H9 (cell line): ENCODE measurements at regions not wholly inside any gene's neighbourhood (a gene's known extent, or its start where the extent isn't known, plus 50 kb on each side); places are given as distances from the start of the nearest gene placed in this dataset.

Experiments
- DNase-seq: peaks from one replicate; pipeline ENCODE4 v3.0.0-alpha.2; 2017
- H2AFZ ChIP-seq: one replicate; pipeline ENCODE4 v1.6.1; 2013; ENCODE audit warnings: mild to moderate bottlenecking, low read length, control low read depth, moderate library complexity
- H2AK5ac ChIP-seq: 2 replicates; pipeline ENCODE4 v1.6.1; 2013; ENCODE audit warnings: low read length, control low read depth, mixed read lengths; ENCODE audit not compliant: insufficient read length
- H2BK120ac ChIP-seq: one replicate; pipeline ENCODE4 v1.6.1; 2013; ENCODE audit warnings: low read depth, mild to moderate bottlenecking, low read length, control low read depth, inconsistent platforms; ENCODE audit not compliant: poor library complexity, severe bottlenecking
- H2BK12ac ChIP-seq: 2 replicates; pipeline ENCODE4 v1.6.1; 2013; ENCODE audit warnings: low read length, control low read depth, mixed read lengths, low read depth; ENCODE audit not compliant: insufficient read length
- H2BK15ac ChIP-seq: 2 replicates; pipeline ENCODE4 v1.6.1; 2013; ENCODE audit warnings: low read depth, low read length, control low read depth
- H2BK20ac ChIP-seq: one replicate; pipeline ENCODE4 v1.6.1; 2013; ENCODE audit warnings: low read depth, mild to moderate bottlenecking, low read length, control low read depth, inconsistent platforms; ENCODE audit not compliant: poor library complexity, severe bottlenecking
- H2BK5ac ChIP-seq: 2 replicates; pipeline ENCODE4 v1.6.1; 2013; ENCODE audit warnings: low read length, control low read depth, mixed read lengths; ENCODE audit not compliant: insufficient read length
- H3K14ac ChIP-seq: 2 replicates; pipeline ENCODE4 v1.6.1; 2013; ENCODE audit warnings: low read length, control low read depth; ENCODE audit not compliant: insufficient read depth
- H3K18ac ChIP-seq: 2 replicates; pipeline ENCODE4 v1.6.1; 2013; ENCODE audit warnings: low read depth, mild to moderate bottlenecking, mixed read lengths, low read length, control low read depth; ENCODE audit not compliant: insufficient read length
- H3K23ac ChIP-seq: 2 replicates; pipeline ENCODE4 v1.6.1; 2013; ENCODE audit warnings: low read length, control low read depth, mixed read lengths, low read depth; ENCODE audit not compliant: insufficient read length
- H3K23me2 ChIP-seq: 2 replicates; pipeline ENCODE4 v1.6.1; 2013; ENCODE audit warnings: low read depth, mild to moderate bottlenecking, mixed read lengths, low read length, control low read depth; ENCODE audit not compliant: insufficient read length, poor library complexity, severe bottlenecking
- H3K27ac ChIP-seq: 2 replicates; pipeline ENCODE4 v1.5.1; 2013; ENCODE audit warnings: low read length, control low read depth, mixed read lengths, low read depth; ENCODE audit not compliant: insufficient read length
- H3K27me3 ChIP-seq: 2 replicates; pipeline ENCODE4 v1.6.1; 2013; ENCODE audit warnings: low read length, control low read depth, inconsistent platforms; ENCODE audit not compliant: insufficient read depth
- H3K4ac ChIP-seq: 2 replicates; pipeline ENCODE4 v1.6.1; 2013; ENCODE audit warnings: low read depth, mild to moderate bottlenecking, control low read depth, inconsistent platforms, low read length, moderate library complexity
- H3K4me1 ChIP-seq: 2 replicates; pipeline ENCODE4 v1.6.1; 2013; ENCODE audit warnings: low read length, control low read depth, inconsistent platforms; ENCODE audit not compliant: insufficient read depth
- H3K4me2 ChIP-seq: 2 replicates; pipeline ENCODE4 v1.6.1; 2013; ENCODE audit warnings: low read length, control low read depth, mixed read lengths; ENCODE audit not compliant: insufficient read length, insufficient read depth
- H3K56ac ChIP-seq: 2 replicates; pipeline ENCODE4 v1.6.1; 2013; ENCODE audit warnings: low read depth, mild to moderate bottlenecking, mixed read lengths, low read length, control low read depth; ENCODE audit not compliant: insufficient read length
- H3K79me1 ChIP-seq: 2 replicates; pipeline ENCODE4 v1.6.1; 2013; ENCODE audit warnings: low read depth, mild to moderate bottlenecking, moderate library complexity, low read length, control low read depth, inconsistent platforms; ENCODE audit not compliant: insufficient read depth, poor library complexity, severe bottlenecking
- H3K79me2 ChIP-seq: 2 replicates; pipeline ENCODE4 v1.6.1; 2013; ENCODE audit warnings: low read length, control low read depth, inconsistent platforms; ENCODE audit not compliant: insufficient read depth
- H3K9ac ChIP-seq: 2 replicates; pipeline ENCODE4 v1.6.1; 2013; ENCODE audit warnings: low read length, control low read depth, mixed read lengths; ENCODE audit not compliant: insufficient read length; ENCODE audit errors: extremely low read depth
- H3K9me3 ChIP-seq: one replicate; pipeline ENCODE4 v1.6.1; 2013; ENCODE audit warnings: low read depth, low read length, inconsistent platforms; ENCODE audit not compliant: control insufficient read depth
- H3T11ph ChIP-seq: one replicate; pipeline ENCODE4 v1.6.1; 2013; ENCODE audit warnings: mild to moderate bottlenecking, low read length, control low read depth, inconsistent platforms
- H4K20me1 ChIP-seq: one replicate; pipeline ENCODE4 v1.6.1; 2013; ENCODE audit not compliant: control insufficient read depth, insufficient read length, insufficient read depth
- H4K5ac ChIP-seq: 2 replicates; pipeline ENCODE4 v1.6.1; 2013; ENCODE audit warnings: low read depth, mild to moderate bottlenecking, mixed read lengths, low read length, control low read depth; ENCODE audit not compliant: insufficient read length
- H4K8ac ChIP-seq: replicated peaks from 2 replicates; pipeline ENCODE4 v1.6.1; 2013; ENCODE audit warnings: low read length, control low read depth, mixed read lengths, low read depth; ENCODE audit not compliant: insufficient read length
- H4K91ac ChIP-seq: 2 replicates; pipeline ENCODE4 v1.6.1; 2013; ENCODE audit warnings: low read depth, mild to moderate bottlenecking, moderate library complexity, mixed read lengths, low read length, control low read depth; ENCODE audit not compliant: insufficient read length
- H3K27ac Mint-ChIP-seq, 3 experiments: 2 replicates in 2 of 3; 3 replicates in 1 of 3; pipeline ENCODE4 v1.8.0; 2020 to 2021; ENCODE audit warnings: mixed read lengths in 3 of 3, mild to moderate bottlenecking in 1 of 3, moderate library complexity in 1 of 3
- H3K27me3 Mint-ChIP-seq: 2 replicates; pipeline ENCODE4 v1.8.0; 2021; ENCODE audit warnings: low read depth, mild to moderate bottlenecking, moderate library complexity, mixed read lengths
- H3K36me3 Mint-ChIP-seq, 3 experiments: 2 replicates in 2 of 3; 3 replicates in 1 of 3; pipeline ENCODE4 v1.8.0; 2020 to 2021; ENCODE audit warnings: low read depth in 3 of 3, mixed read lengths in 3 of 3; ENCODE audit not compliant: insufficient read depth in 1 of 3
- H3K4me1 Mint-ChIP-seq, 2 experiments: 2 replicates each; pipeline ENCODE4 v1.8.0; 2020; ENCODE audit warnings: mixed read lengths in 2 of 2
- H3K4me3 Mint-ChIP-seq, 2 experiments: 2 replicates in 1 of 2; 3 replicates in 1 of 2; pipeline ENCODE4 v1.8.0; 2020 to 2021; ENCODE audit warnings: mild to moderate bottlenecking in 2 of 2, mixed read lengths in 2 of 2, moderate library complexity in 1 of 2
- H3K9me3 Mint-ChIP-seq, 2 experiments: 2 replicates in 1 of 2; 3 replicates in 1 of 2; pipeline ENCODE4 v1.8.0; 2020; ENCODE audit warnings: mild to moderate bottlenecking in 2 of 2, mixed read lengths in 2 of 2, moderate library complexity in 1 of 2
- WGBS: extraction: QIAGEN DNeasy Blood & Tissue Kit; methylation state at CpG from one replicate; pipeline ENCODE4 v1.1.7; 2013; ENCODE audit warnings: missing lambda C conversion rate, low lambda C conversion rate, mixed read lengths; ENCODE audit not compliant: insufficient read length; ENCODE audit errors: extremely low coverage; 5-methylcytosine and 5-hydroxymethylcytosine counted together
- TF ChIP-seq, protein P1 (sequence below): fragments of 200-600 bp; sonication (generic); conservative IDR thresholded peaks from 3 replicates; pipeline ENCODE4 v1.8.0; 2021; ENCODE audit warnings: antibody characterized with exemption, mild to moderate bottlenecking

DNA sequence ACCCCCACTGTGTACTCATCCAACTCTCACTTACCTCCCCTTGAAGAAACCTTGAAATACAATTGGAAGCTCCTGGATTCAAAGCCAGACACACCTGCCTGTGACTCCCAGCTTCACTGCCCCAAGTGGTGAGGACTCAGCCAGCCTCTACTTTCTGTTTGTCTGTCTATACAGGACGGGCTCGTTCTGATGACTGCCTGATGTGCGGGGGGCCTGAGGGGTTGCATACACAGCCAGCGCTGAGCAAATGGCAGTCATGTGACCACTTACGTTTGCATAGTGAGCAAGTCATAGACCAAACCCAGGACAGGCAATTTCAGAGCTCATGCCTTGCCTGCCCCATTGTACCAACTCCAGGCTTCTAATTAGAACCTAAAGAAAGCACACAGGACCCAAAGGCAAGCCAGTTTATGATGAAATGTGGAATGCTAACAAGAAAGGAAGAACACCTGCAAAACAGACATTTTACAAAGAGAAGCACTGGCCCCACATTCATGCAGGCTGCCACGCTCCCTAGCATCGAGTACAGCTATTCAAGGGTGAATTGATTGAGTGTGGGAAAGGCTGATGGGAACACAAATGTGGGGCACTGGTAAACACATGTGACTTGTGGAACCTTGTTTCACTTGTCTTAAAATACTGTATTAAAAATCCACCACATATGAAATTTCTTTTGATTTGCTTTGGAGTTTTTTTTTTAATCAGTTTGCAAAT lies 137.8 kb downstream of the LNPK start:
- no peak for DNase-seq
- H2AK5ac ChIP-seq, result no peak overlapping the region
- H3K9ac ChIP-seq, result no peak overlapping the region
- no peak overlapping the region for H2BK12ac ChIP-seq
- no peak overlapping the region for H3K23ac ChIP-seq
- no peak overlapping the region for H3K14ac ChIP-seq
- H2AFZ ChIP-seq, result no peak overlapping the region
- H3K4ac ChIP-seq, result no peak overlapping the region
- H3T11ph ChIP-seq, result no peak overlapping the region
- H3K27ac ChIP-seq, result no peak overlapping the region
- H3K4me2 ChIP-seq, result no peak overlapping the region
- H3K27me3 ChIP-seq, result no peaks in the 10 kb centered on the region
- H3K36me3 Mint-ChIP-seq, result no peaks in the 10 kb centered on the region
- H3K27ac Mint-ChIP-seq, result no peak overlapping the region
- no peak overlapping the region for H4K5ac ChIP-seq
- H4K8ac ChIP-seq, result no peak overlapping the region
- no peak overlapping the region for H3K18ac ChIP-seq
- H3K9me3 ChIP-seq, result no peaks in the 10 kb centered on the region
- H4K91ac ChIP-seq, result no peak overlapping the region
- H2BK20ac ChIP-seq, result no peak overlapping the region
- H3K79me1 ChIP-seq, result no peaks in the 10 kb centered on the region
- peaks cover 4 to 5% of the 10 kb centered on the region in 2 experiments; a peak in 3 of 4 replicates for H3K4me1 Mint-ChIP-seq
- H3K23me2 ChIP-seq, result no peaks in the 10 kb centered on the region
- no peaks in the 10 kb centered on the region for H3K4me1 ChIP-seq
- H4K20me1 ChIP-seq, result no peaks in the 10 kb centered on the region
- H3K9me3 Mint-ChIP-seq, result no peaks in the 10 kb centered on the region
- no peak overlapping the region for H3K4me3 Mint-ChIP-seq
- WGBS, result no CpG with 5 or more reads among the region's 7 CpGs
- H3K79me2 ChIP-seq, result no peaks in the 10 kb centered on the region
- H3K56ac ChIP-seq, result no peak overlapping the region
- H2BK15ac ChIP-seq, result no peak overlapping the region
- H2BK5ac ChIP-seq, result no peak overlapping the region
- peaks cover 4% of the 10 kb centered on the region for H3K27me3 Mint-ChIP-seq
- TF ChIP-seq, protein P1, sequence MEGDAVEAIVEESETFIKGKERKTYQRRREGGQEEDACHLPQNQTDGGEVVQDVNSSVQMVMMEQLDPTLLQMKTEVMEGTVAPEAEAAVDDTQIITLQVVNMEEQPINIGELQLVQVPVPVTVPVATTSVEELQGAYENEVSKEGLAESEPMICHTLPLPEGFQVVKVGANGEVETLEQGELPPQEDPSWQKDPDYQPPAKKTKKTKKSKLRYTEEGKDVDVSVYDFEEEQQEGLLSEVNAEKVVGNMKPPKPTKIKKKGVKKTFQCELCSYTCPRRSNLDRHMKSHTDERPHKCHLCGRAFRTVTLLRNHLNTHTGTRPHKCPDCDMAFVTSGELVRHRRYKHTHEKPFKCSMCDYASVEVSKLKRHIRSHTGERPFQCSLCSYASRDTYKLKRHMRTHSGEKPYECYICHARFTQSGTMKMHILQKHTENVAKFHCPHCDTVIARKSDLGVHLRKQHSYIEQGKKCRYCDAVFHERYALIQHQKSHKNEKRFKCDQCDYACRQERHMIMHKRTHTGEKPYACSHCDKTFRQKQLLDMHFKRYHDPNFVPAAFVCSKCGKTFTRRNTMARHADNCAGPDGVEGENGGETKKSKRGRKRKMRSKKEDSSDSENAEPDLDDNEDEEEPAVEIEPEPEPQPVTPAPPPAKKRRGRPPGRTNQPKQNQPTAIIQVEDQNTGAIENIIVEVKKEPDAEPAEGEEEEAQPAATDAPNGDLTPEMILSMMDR, result 0 out of 3 replicates have a peak, but pooled peaks have one; percentile 11
- no peak overlapping the region for H2BK120ac ChIP-seq
